Gastroesophageal sphincter (tissue), 3 donors: ENCODE measurements at regions not wholly inside any gene's neighbourhood (a gene's known extent, or its start where the extent isn't known, plus 50 kb on each side); places are given as distances from the start of the nearest gene placed in this dataset.

Experiments used
- POLR2A ChIP-seq, 2 donors: fragments of 450-650 bp; IDR thresholded peaks; one replicate each; pipeline ENCODE4 v1.6.1; 2017; ENCODE audit warnings: antibody characterized with exemption in 2 of 2, mild to moderate bottlenecking in 2 of 2, moderate library complexity in 1 of 2
- TF ChIP-seq, protein P1 (sequence below), 4 experiments: fragments of 200-600 bp in 2 of 4; fragments of 450-650 bp in 2 of 4; sonication (generic) in 1 of 4; IDR thresholded peaks; one replicate each; pipeline ENCODE4 v1.5.1; 2017 to 2019; ENCODE audit warnings: antibody characterized with exemption in 4 of 4, mild to moderate bottlenecking in 2 of 4, moderate library complexity in 2 of 4

DNA sequence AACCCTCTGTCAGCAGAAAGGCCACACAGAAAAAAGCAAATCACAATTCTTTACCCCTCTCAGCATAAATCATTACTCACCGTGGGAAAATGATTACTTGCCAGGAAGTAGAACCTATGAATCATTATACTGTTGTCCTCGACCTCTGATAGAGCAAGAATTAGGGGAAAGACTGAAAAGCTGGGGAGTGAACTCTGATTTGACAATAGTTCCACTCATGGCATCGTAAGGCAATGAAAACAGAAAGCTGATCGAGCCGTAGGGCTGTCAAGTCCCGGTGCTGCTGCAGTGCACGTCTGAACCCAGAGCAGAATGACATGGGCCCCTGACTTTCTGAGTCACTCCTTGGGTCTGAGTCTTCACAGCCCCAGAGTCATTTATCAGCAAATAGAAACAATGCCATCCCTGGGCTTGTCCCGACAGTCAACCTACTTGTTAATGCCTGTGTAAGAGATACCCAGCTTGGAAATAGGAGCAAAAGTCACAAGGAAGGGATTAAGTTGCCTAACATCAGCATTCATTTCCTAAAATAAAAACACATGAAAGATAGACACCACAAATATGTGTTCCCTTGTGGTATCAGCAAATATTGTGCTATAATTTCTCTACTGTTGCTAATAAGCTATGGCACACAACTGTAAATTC, 224.8 kb upstream of the MARCKS start:
- TF ChIP-seq, protein P1, sequence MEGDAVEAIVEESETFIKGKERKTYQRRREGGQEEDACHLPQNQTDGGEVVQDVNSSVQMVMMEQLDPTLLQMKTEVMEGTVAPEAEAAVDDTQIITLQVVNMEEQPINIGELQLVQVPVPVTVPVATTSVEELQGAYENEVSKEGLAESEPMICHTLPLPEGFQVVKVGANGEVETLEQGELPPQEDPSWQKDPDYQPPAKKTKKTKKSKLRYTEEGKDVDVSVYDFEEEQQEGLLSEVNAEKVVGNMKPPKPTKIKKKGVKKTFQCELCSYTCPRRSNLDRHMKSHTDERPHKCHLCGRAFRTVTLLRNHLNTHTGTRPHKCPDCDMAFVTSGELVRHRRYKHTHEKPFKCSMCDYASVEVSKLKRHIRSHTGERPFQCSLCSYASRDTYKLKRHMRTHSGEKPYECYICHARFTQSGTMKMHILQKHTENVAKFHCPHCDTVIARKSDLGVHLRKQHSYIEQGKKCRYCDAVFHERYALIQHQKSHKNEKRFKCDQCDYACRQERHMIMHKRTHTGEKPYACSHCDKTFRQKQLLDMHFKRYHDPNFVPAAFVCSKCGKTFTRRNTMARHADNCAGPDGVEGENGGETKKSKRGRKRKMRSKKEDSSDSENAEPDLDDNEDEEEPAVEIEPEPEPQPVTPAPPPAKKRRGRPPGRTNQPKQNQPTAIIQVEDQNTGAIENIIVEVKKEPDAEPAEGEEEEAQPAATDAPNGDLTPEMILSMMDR (IDR thresholded peaks at IDR 0.05): no peak
- no peak for TF ChIP-seq POLR2A (IDR thresholded peaks at IDR 0.05)
